Right lobe of liver (tissue), 4 donors: ENCODE measurements at regions not wholly inside any gene's neighbourhood (a gene's known extent, or its start where the extent isn't known, plus 50 kb on each side); places are given as distances from the start of the nearest gene placed in this dataset.
"Not testable (repeated sequence)": the region's sequence is repeated elsewhere in the genome, so short reads cannot be mapped to it uniquely, and the experiment has no call there.

Experiments used
- CTCF ChIP-seq, 4 donors: fragments of 200-600 bp in 3 of 4; fragments of 450-650 bp in 1 of 4; IDR thresholded peaks; one replicate each; pipeline versions ENCODE4 v1.5.1 to v1.8.0; 2016 to 2022; ENCODE audit warnings: antibody characterized with exemption in 4 of 4, mild to moderate bottlenecking in 2 of 4
- POLR2A ChIP-seq: fragments of 450-650 bp; IDR thresholded peaks from one replicate; pipeline ENCODE4 v1.6.1; 2017; ENCODE audit warnings: antibody characterized with exemption, mild to moderate bottlenecking
- donor health status: DM: no; HTN: no; CAD: no.
- donor health status: DM: no; HTN: no; CAD: no.
- donor health status: DM: no; HTN: yes; CAD: no.

GRCh38 chr10:108315636-108316035 lies 1151.1 kb upstream of the SORCS1 start:
- not testable (repeated sequence) for TF ChIP-seq CTCF (IDR thresholded peaks at IDR 0.05); POLR2A
